Cardiac fibroblast (primary cell): ENCODE measurements at regions not wholly inside any gene's neighbourhood (a gene's known extent, or its start where the extent isn't known, plus 50 kb on each side); places are given as distances from the start of the nearest gene placed in this dataset.
A peak's percentile ranks its signal among the peaks of the same experiment; 100 is the strongest.

Experiments
- DNase-seq, 2 donors: peaks; one replicate each; pipeline versions ENCODE4 v3.0.0 to v3.0.0-alpha.2; 2010; ENCODE audit warnings: low read depth in 2 of 2
- H3K4me3 ChIP-seq, 2 donors: replicated peaks in 1 of 2; 1 replicate in 1 of 2; 2 replicates in 1 of 2; pipeline ENCODE4 v1.5.1; 2011; ENCODE audit warnings: low read depth in 2 of 2, low read length in 2 of 2, mild to moderate bottlenecking in 2 of 2, moderate library complexity in 1 of 2
- TF ChIP-seq, protein P1 (sequence below): IDR thresholded peaks from one replicate; pipeline ENCODE4 v1.5.1; 2011; ENCODE audit warnings: low read depth, mild to moderate bottlenecking, low read length, inconsistent platforms

- DNase-seq, result no peak
- TF ChIP-seq, protein P1, sequence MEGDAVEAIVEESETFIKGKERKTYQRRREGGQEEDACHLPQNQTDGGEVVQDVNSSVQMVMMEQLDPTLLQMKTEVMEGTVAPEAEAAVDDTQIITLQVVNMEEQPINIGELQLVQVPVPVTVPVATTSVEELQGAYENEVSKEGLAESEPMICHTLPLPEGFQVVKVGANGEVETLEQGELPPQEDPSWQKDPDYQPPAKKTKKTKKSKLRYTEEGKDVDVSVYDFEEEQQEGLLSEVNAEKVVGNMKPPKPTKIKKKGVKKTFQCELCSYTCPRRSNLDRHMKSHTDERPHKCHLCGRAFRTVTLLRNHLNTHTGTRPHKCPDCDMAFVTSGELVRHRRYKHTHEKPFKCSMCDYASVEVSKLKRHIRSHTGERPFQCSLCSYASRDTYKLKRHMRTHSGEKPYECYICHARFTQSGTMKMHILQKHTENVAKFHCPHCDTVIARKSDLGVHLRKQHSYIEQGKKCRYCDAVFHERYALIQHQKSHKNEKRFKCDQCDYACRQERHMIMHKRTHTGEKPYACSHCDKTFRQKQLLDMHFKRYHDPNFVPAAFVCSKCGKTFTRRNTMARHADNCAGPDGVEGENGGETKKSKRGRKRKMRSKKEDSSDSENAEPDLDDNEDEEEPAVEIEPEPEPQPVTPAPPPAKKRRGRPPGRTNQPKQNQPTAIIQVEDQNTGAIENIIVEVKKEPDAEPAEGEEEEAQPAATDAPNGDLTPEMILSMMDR, result no peak
- no peak overlapping the region for H3K4me3 ChIP-seq
These were observed 75.3 kb upstream of the ASTN2 start for GRCh38 chr9:117490199-117490598.

DNA sequence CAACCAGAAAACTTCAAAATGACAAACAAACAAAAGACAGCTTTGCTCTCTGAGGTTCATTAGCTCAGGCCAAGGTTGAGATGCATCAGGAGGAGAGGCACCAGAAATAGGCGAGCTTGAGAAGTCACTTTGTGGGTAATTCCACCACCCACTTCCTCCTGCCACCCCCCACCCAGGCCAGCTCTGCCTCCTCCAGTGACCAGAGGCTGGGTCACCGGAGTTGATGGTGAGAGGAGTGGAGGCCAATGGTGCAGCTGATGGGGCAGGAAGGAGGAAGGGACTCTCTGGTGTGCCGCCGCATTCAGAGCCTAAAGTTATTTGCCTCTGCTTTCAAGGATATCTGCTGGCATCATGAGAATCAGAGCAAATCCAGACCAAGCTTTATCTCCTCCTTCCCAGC, 73.8 kb upstream of the ASTN2 start:
- H3K4me3 ChIP-seq, result no peak overlapping the region
- TF ChIP-seq, protein P1, result no peak
- no peak for DNase-seq

GRCh38 chr9:117487555-117488175, 72.8 kb upstream of the ASTN2 start:
- peak; percentile 52 to 58 for DNase-seq
- TF ChIP-seq, protein P1, result peak; percentile 93
- no peak overlapping the region for H3K4me3 ChIP-seq

DNA sequence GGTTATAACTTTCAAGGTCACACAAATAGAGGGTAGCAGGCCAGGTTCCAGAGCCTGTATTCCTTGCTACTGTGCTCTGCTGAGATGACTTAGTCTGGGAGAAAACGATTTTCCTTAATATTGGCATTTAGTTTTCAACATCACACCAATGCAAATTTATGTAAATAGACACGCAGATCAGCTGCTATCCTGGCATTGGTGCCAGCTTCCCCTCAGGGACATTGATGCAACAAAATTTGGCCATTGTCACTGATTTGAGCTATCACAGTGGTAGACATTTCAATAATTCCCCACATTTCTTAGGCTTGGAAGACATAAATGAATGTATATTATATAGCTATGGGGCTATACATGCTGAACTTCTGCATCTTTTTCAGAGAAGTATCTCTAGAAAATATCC, 71.6 kb upstream of the ASTN2 start:
- no peak overlapping the region for H3K4me3 ChIP-seq
- DNase-seq, result no peak
- TF ChIP-seq, protein P1, result no peak

DNA sequence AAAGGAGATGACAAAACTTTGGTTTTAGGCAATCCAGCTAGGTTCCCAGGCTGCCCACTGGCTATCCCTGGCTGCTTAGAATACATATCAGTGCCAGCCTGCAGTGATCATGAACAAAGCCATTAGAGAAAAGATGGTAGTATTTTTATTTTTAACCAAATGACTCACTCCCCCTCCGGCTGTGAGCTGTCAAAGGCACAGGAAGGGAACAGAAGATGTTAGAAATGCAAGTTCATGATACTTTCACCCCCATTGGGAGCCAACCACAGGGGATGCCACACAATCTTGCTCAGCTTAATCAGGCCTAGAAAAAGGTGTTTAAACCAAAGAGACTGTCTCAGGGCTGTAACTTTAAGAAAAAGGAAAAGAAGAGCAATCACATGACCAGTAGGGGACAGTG, 70.3 kb upstream of the ASTN2 start:
- DNase-seq, result peak in 1 of 2 donors; percentile 0
- TF ChIP-seq, protein P1, result no peak
- H3K4me3 ChIP-seq, result no peak overlapping the region

GRCh38 chr9:117480729-117481128, 65.9 kb upstream of the ASTN2 start:
- DNase-seq, result no peak
- H3K4me3 ChIP-seq, result no peak overlapping the region
- TF ChIP-seq, protein P1, result no peak

GRCh38 chr9:117480253-117480652, 65.4 kb upstream of the ASTN2 start:
- TF ChIP-seq, protein P1, result no peak
- DNase-seq, result no peak
- no peak overlapping the region for H3K4me3 ChIP-seq
